GM21423 (cell line): ENCODE measurements at regions not wholly inside any gene's neighbourhood (a gene's known extent, or its start where the extent isn't known, plus 50 kb on each side); places are given as distances from the start of the nearest gene placed in this dataset.

ENCODE experiments used
- ATAC-seq: cut with Tn5 transposase; IDR thresholded peaks from one replicate; pipeline ENCODE4 v1.9.1; 2021; ENCODE audit warnings: mild to moderate bottlenecking, moderate library complexity; ENCODE audit not compliant: unreplicated experiment

GRCh38 chr12:66903782-66904396 is 225.0 kb upstream of the GRIP1 start:
- no peak for ATAC-seq

GRCh38 chr12:66905201-66905600 is 226.3 kb upstream of the GRIP1 start:
- no peak for ATAC-seq

- ATAC-seq: no peak
Measured at GRCh38 chr12:66910366-66910974, 231.6 kb upstream of the GRIP1 start.

GRCh38 chr12:66915306-66915904 is 236.5 kb upstream of the GRIP1 start:
- no peak for ATAC-seq

GRCh38 chr12:66916189-66916588 is 237.3 kb upstream of the GRIP1 start:
- ATAC-seq: no peak

GRCh38 chr12:66919466-66919865 is 240.6 kb upstream of the GRIP1 start:
- ATAC-seq: no peak

GRCh38 chr12:66920205-66920604 is 241.3 kb upstream of the GRIP1 start:
- no peak for ATAC-seq

GRCh38 chr12:66921151-66921550 is 242.3 kb upstream of the GRIP1 start:
- ATAC-seq: no peak

GRCh38 chr12:66925083-66925482 is 246.2 kb upstream of the GRIP1 start:
- no peak for ATAC-seq

GRCh38 chr12:66929121-66929520 is 250.2 kb upstream of the GRIP1 start:
- no peak for ATAC-seq

GRCh38 chr12:66931091-66931490 is 252.2 kb upstream of the GRIP1 start:
- ATAC-seq: no peak

- ATAC-seq: no peak
Measured at GRCh38 chr12:66932126-66932525, 253.2 kb upstream of the GRIP1 start.

GRCh38 chr12:66934302-66935062 is 255.6 kb upstream of the GRIP1 start:
- ATAC-seq: no peak

GRCh38 chr12:66941150-66941549 is 262.3 kb upstream of the GRIP1 start:
- no peak for ATAC-seq

- ATAC-seq: no peak
Measured at GRCh38 chr12:66942741-66943465, 264.0 kb upstream of the GRIP1 start.

GRCh38 chr12:66944365-66944764 is 265.5 kb upstream of the GRIP1 start:
- no peak for ATAC-seq

GRCh38 chr12:66945189-66945817 is 266.4 kb upstream of the GRIP1 start:
- no peak for ATAC-seq

- ATAC-seq: no peak
Measured at GRCh38 chr12:66947119-66947518, 268.2 kb upstream of the GRIP1 start.

GRCh38 chr12:66952668-66953067 is 273.8 kb upstream of the GRIP1 start:
- no peak for ATAC-seq

GRCh38 chr12:66956300-66956699 is 277.4 kb upstream of the GRIP1 start:
- no peak for ATAC-seq

- no peak for ATAC-seq
Measured at GRCh38 chr12:66959276-66959675, 280.4 kb upstream of the GRIP1 start.
